Caco-2 (cell line): ENCODE measurements at regions not wholly inside any gene's neighbourhood (a gene's known extent, or its start where the extent isn't known, plus 50 kb on each side); places are given as distances from the start of the nearest gene placed in this dataset.

Experiments used
- BruUV-seq: library from RNA; stranded (reverse); fragments of 400-500 nt; replicated peaks from 2 replicates; lab custom pipeline; 2021; lab: Mats Ljungman, UMichigan
- CTCF ChIA-PET: fragments of 300-600 bp; sonication (Branson Sonifier 250); formaldehyde crosslinking; loops from one replicate; lab custom pipeline; 2022; ENCODE audit warnings: antibody characterized with exemption; lab: Charles Lee
- POLR2A ChIA-PET: fragments of 300-600 bp; sonication (Branson Sonifier 250); formaldehyde crosslinking; loops from one replicate; lab custom pipeline; 2022; ENCODE audit warnings: antibody characterized with exemption; lab: Charles Lee
- DNase-seq, 2 experiments: peaks; one replicate each; pipeline versions ENCODE4 v3.0.0 to v3.0.0-alpha.2; 2020 to 2022
- H3K27me3 ChIP-seq: replicated peaks from 2 replicates; pipeline ENCODE4 v1.6.0; 2011; ENCODE audit warnings: low read length; ENCODE audit not compliant: control insufficient read depth, insufficient read depth
- H3K36me3 ChIP-seq: 2 replicates; pipeline ENCODE4 v1.5.1; 2011; ENCODE audit warnings: low read length; ENCODE audit not compliant: control insufficient read depth, insufficient read depth
- H3K4me1 ChIP-seq: fragments of 250-450 bp; sonication (Bioruptor Pico); 2 replicates; pipeline ENCODE4 v1.5.1; 2020; ENCODE audit warnings: mild to moderate bottlenecking
- H3K4me3 ChIP-seq: 2 replicates; pipeline ENCODE4 v1.5.1; 2011; ENCODE audit warnings: low read depth, mild to moderate bottlenecking, control low read depth, low read length
- H3K9me3 ChIP-seq: fragments of 250-450 bp; sonication (Bioruptor Pico); 2 replicates; pipeline ENCODE4 v1.5.1; 2020; ENCODE audit warnings: mild to moderate bottlenecking, moderate library complexity
- H3K27ac Mint-ChIP-seq: one replicate; pipeline ENCODE4 v1.8.0; 2022; ENCODE audit warnings: mixed read lengths; ENCODE audit not compliant: unreplicated experiment
- H3K27me3 Mint-ChIP-seq: one replicate; pipeline ENCODE4 v1.8.0; 2022; ENCODE audit warnings: mixed read lengths; ENCODE audit not compliant: insufficient read depth, unreplicated experiment
- H3K36me3 Mint-ChIP-seq: one replicate; pipeline ENCODE4 v1.8.0; 2022; ENCODE audit warnings: mild to moderate bottlenecking, mixed read lengths; ENCODE audit not compliant: insufficient read depth, unreplicated experiment
- H3K4me1 Mint-ChIP-seq: one replicate; pipeline ENCODE4 v1.8.0; 2022; ENCODE audit warnings: low read depth, mixed read lengths; ENCODE audit not compliant: unreplicated experiment
- H3K4me3 Mint-ChIP-seq: one replicate; pipeline ENCODE4 v1.8.0; 2022; ENCODE audit warnings: mild to moderate bottlenecking, moderate library complexity, mixed read lengths; ENCODE audit not compliant: unreplicated experiment
- H3K9me3 Mint-ChIP-seq: one replicate; pipeline ENCODE4 v1.8.0; 2022; ENCODE audit warnings: mixed read lengths; ENCODE audit not compliant: unreplicated experiment
- intact Hi-C: fragments of 100-400 bp; cut with micrococcal nuclease; formaldehyde crosslinking; loops from one replicate; pipeline ENCODE4 v1.10.0; 2022; ENCODE audit not compliant: unreplicated experiment
- TF ChIP-seq, protein P1 (sequence below), 2 experiments: fragments of 200-600 bp in 1 of 2; IDR thresholded peaks; 1 replicate in 1 of 2; 2 replicates in 1 of 2; pipeline versions ENCODE4 v1.5.1 to v1.8.0; 2011 to 2022; ENCODE audit warnings: antibody characterized with exemption in 1 of 2, control low read depth in 1 of 2, inconsistent platforms in 1 of 2, low read depth in 1 of 2, low read length in 1 of 2, mild to moderate bottlenecking in 1 of 2, moderate library complexity in 1 of 2; ENCODE audit not compliant: insufficient read depth in 1 of 2, severe bottlenecking in 1 of 2, unreplicated experiment in 1 of 2

DNA sequence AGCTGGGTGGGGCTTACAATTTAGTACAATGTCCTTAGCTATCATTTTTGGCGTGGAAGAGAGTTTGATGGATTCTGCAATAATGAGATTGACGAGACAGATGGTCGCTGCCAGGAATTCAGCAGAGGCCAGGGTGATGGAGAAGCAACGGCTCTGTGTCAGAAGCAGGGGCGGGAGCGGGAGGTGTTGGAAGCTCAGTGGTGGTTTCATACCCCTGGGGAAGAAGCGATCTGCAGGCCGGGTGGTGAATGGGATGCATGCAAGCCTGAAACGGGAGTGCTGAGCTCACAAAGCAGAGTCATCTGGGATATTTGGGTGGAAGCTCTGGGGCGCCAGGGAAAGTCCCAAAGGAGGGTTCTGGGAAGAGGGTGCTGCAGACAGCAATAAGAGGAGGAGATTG lies 370.8 kb downstream of the ZNF536 start:
- Histone ChIP-seq H3K4me1 (no peaks in the 10 kb centered on the region), H3K36me3 (no peaks in the 10 kb centered on the region), H3K27me3 (no peaks in the 10 kb centered on the region; the same call in 1 of the 2 replicates), H3K4me3 (no peak overlapping the region), H3K9me3 (no peaks in the 10 kb centered on the region)
- H3K27ac Mint-ChIP-seq, result no peak overlapping the region
- DNase-seq, result no peak
- H3K27me3 Mint-ChIP-seq, result peaks cover 21% of the 10 kb centered on the region
- intact Hi-C loops, result no loop called here
- TF ChIP-seq, protein P1, sequence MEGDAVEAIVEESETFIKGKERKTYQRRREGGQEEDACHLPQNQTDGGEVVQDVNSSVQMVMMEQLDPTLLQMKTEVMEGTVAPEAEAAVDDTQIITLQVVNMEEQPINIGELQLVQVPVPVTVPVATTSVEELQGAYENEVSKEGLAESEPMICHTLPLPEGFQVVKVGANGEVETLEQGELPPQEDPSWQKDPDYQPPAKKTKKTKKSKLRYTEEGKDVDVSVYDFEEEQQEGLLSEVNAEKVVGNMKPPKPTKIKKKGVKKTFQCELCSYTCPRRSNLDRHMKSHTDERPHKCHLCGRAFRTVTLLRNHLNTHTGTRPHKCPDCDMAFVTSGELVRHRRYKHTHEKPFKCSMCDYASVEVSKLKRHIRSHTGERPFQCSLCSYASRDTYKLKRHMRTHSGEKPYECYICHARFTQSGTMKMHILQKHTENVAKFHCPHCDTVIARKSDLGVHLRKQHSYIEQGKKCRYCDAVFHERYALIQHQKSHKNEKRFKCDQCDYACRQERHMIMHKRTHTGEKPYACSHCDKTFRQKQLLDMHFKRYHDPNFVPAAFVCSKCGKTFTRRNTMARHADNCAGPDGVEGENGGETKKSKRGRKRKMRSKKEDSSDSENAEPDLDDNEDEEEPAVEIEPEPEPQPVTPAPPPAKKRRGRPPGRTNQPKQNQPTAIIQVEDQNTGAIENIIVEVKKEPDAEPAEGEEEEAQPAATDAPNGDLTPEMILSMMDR (IDR thresholded peaks at IDR 0.05; ENCODE audit: insufficient read depth in 1 of 2, low read depth in 1 of 2, low read length in 1 of 2, severe bottlenecking in 1 of 2, unreplicated experiment in 1 of 2), result no peak
- no peaks in the 10 kb centered on the region for H3K9me3 Mint-ChIP-seq
- CTCF ChIA-PET, result no interaction called here
- no peak overlapping the region for H3K4me3 Mint-ChIP-seq
- no peaks in the 10 kb centered on the region for H3K36me3 Mint-ChIP-seq
- no TSS peak for BruUV-seq
- no peaks in the 10 kb centered on the region for H3K4me1 Mint-ChIP-seq
- POLR2A ChIA-PET, result no interaction called here

DNA sequence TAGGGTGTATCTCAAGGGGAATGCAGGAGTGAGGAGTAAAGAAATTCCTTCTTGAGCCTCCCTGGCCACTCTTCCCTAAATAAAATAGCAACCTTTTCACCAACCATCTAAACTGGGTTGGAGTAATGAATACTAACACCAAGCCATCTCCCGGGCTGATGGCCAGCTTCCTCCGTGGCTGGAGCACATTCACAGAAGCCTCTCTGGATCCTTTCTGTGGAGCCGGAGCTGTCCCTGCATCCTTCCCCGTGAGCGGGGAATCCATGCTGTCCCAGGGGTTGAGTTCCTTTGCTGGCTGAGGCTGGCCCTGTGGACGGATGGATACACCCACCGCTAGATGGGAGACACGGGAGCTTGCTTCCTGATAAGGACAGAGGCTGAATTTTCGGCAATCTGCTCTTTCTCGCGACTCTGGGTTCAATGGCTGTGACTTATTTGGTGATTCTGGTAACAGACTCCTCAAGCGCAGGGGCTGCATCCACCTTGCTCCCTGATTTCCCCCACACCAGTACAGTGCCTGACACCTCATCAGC lies 370.3 kb downstream of the ZNF536 start:
- Mint-ChIP-seq H3K4me1 (no peaks in the 10 kb centered on the region), H3K9me3 (no peaks in the 10 kb centered on the region), H3K27ac (no peak overlapping the region), H3K36me3 (no peaks in the 10 kb centered on the region), H3K27me3 (peaks cover 21% of the 10 kb centered on the region), H3K4me3 (no peak overlapping the region)
- TF ChIP-seq, protein P1 (IDR thresholded peaks at IDR 0.05; ENCODE audit: insufficient read depth in 1 of 2, low read depth in 1 of 2, low read length in 1 of 2, severe bottlenecking in 1 of 2, unreplicated experiment in 1 of 2), result no peak
- ChIA-PET CTCF (no interaction called here), POLR2A (no interaction called here)
- Histone ChIP-seq H3K36me3 (no peaks in the 10 kb centered on the region), H3K4me1 (no peaks in the 10 kb centered on the region), H3K9me3 (no peaks in the 10 kb centered on the region), H3K4me3 (no peak overlapping the region), H3K27me3 (no peaks in the 10 kb centered on the region; the same call in 1 of the 2 replicates)
- BruUV-seq, result no TSS peak
- DNase-seq, result no peak
- intact Hi-C loops, result no loop called here

DNA sequence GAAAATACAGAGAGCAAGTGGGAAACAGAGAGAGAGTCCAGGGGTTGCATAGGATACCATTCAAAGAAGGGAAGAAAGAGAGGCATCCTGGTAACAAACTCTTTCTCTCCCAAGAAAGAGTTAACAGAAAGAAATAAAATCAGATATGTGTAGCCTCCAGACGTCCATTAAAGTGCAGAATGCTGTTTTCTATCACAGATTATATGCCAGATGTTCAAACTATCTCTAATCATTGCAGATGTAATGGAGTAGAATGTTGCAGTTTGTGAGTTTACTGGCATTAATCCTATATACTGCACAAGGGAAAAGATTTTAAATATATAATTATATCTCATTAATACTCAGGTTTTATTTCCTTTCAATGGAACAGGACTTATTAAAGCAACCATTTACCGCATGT lies 369.4 kb downstream of the ZNF536 start:
- Histone ChIP-seq H3K4me1 (no peaks in the 10 kb centered on the region), H3K27me3 (no peaks in the 10 kb centered on the region; the same call in 1 of the 2 replicates), H3K9me3 (no peaks in the 10 kb centered on the region), H3K36me3 (no peaks in the 10 kb centered on the region), H3K4me3 (no peak overlapping the region)
- BruUV-seq, result no TSS peak
- intact Hi-C loops, result no loop called here
- ChIA-PET CTCF (no interaction called here), POLR2A (no interaction called here)
- no peak for DNase-seq
- Mint-ChIP-seq H3K27ac (no peak overlapping the region), H3K9me3 (no peaks in the 10 kb centered on the region), H3K4me3 (no peak overlapping the region), H3K4me1 (no peaks in the 10 kb centered on the region), H3K36me3 (no peaks in the 10 kb centered on the region), H3K27me3 (peaks cover 27% of the 10 kb centered on the region)
- TF ChIP-seq, protein P1 (IDR thresholded peaks at IDR 0.05; ENCODE audit: insufficient read depth in 1 of 2, low read depth in 1 of 2, low read length in 1 of 2, severe bottlenecking in 1 of 2, unreplicated experiment in 1 of 2), result no peak
